Mesenchymal stem cell (in vitro differentiated cells and primary cell): ENCODE measurements at regions not wholly inside any gene's neighbourhood (a gene's known extent, or its start where the extent isn't known, plus 50 kb on each side); places are given as distances from the start of the nearest gene placed in this dataset.

Experiments
- DNase-seq: peaks from one replicate; pipeline ENCODE4 v3.0.0-alpha.2; 2013
- H2AFZ ChIP-seq: one replicate; pipeline ENCODE4 v1.6.1; 2013; ENCODE audit warnings: low read depth, mild to moderate bottlenecking, control low read depth, inconsistent platforms, low read length, moderate library complexity
- H2AK5ac ChIP-seq: 2 replicates; pipeline ENCODE4 v1.6.1; 2013; ENCODE audit warnings: low read length, moderate library complexity, mild to moderate bottlenecking, inconsistent platforms; ENCODE audit not compliant: severe bottlenecking
- H2BK120ac ChIP-seq: one replicate; pipeline ENCODE4 v1.6.1; 2013; ENCODE audit warnings: low read depth, mild to moderate bottlenecking, inconsistent platforms, low read length, moderate library complexity
- H2BK12ac ChIP-seq, 2 experiments: one replicate each; pipeline ENCODE4 v1.6.1; 2013; ENCODE audit warnings: inconsistent platforms in 2 of 2, low read length in 2 of 2, mild to moderate bottlenecking in 2 of 2, moderate library complexity in 2 of 2, control low read depth in 1 of 2
- H2BK15ac ChIP-seq: one replicate; pipeline ENCODE4 v1.6.1; 2013; ENCODE audit warnings: mild to moderate bottlenecking, low read depth, inconsistent platforms; ENCODE audit not compliant: poor library complexity, severe bottlenecking
- H2BK5ac ChIP-seq: 2 replicates; pipeline ENCODE4 v1.6.1; 2013; ENCODE audit warnings: low read depth, mild to moderate bottlenecking, low read length, control low read depth, inconsistent platforms; ENCODE audit not compliant: poor library complexity, severe bottlenecking
- H3K14ac ChIP-seq, 2 experiments: one replicate each; pipeline ENCODE4 v1.6.1; 2013; ENCODE audit warnings: inconsistent platforms in 2 of 2, low read length in 2 of 2, control low read depth in 1 of 2, mild to moderate bottlenecking in 1 of 2, moderate library complexity in 1 of 2
- H3K18ac ChIP-seq, 2 experiments: one replicate each; pipeline ENCODE4 v1.6.1; 2013; ENCODE audit warnings: inconsistent platforms in 2 of 2, low read length in 2 of 2, control low read depth in 1 of 2, low read depth in 1 of 2, mild to moderate bottlenecking in 1 of 2
- H3K23ac ChIP-seq, 2 experiments: one replicate each; pipeline ENCODE4 v1.6.1; 2013; ENCODE audit warnings: inconsistent platforms in 2 of 2, low read length in 2 of 2, mild to moderate bottlenecking in 2 of 2, moderate library complexity in 2 of 2, control low read depth in 1 of 2
- H3K27ac ChIP-seq: 2 replicates; pipeline ENCODE4 v1.5.1; 2013; ENCODE audit warnings: mild to moderate bottlenecking, moderate library complexity, low read length, control low read depth, inconsistent platforms; ENCODE audit not compliant: poor library complexity, severe bottlenecking
- H3K27me3 ChIP-seq, 2 experiments: 2 replicates each; pipeline versions ENCODE4 v1.6.1 to v1.7.0; 2013; ENCODE audit warnings: low read length in 2 of 2, mild to moderate bottlenecking in 2 of 2, moderate library complexity in 2 of 2, control low read depth in 1 of 2, inconsistent platforms in 1 of 2; ENCODE audit not compliant: control insufficient read depth in 1 of 2, insufficient read depth in 1 of 2
- H3K36me3 ChIP-seq, 2 experiments: 2 replicates each; pipeline versions ENCODE4 v1.6.1 to v1.7.0; 2013; ENCODE audit warnings: low read length in 2 of 2, control low read depth in 1 of 2, inconsistent platforms in 1 of 2, low read depth in 1 of 2, mild to moderate bottlenecking in 1 of 2; ENCODE audit not compliant: insufficient read depth in 2 of 2, control insufficient read depth in 1 of 2
- H3K4ac ChIP-seq, 2 experiments: one replicate each; pipeline ENCODE4 v1.6.1; 2013; ENCODE audit warnings: inconsistent platforms in 2 of 2, low read length in 2 of 2, mild to moderate bottlenecking in 2 of 2, moderate library complexity in 2 of 2, control low read depth in 1 of 2, low read depth in 1 of 2
- H3K4me1 ChIP-seq: 2 replicates; pipeline ENCODE4 v1.6.1; 2013; ENCODE audit warnings: low read depth, low read length, control low read depth; ENCODE audit not compliant: control insufficient read depth, insufficient read depth
- H3K4me2 ChIP-seq: 2 replicates; pipeline ENCODE4 v1.6.1; 2013; ENCODE audit warnings: low read length, mild to moderate bottlenecking, inconsistent platforms; ENCODE audit not compliant: poor library complexity, severe bottlenecking
- H3K4me3 ChIP-seq, 2 experiments: 2 replicates each; pipeline versions ENCODE4 v1.5.1 to v1.7.0; 2013; ENCODE audit warnings: low read length in 2 of 2, mild to moderate bottlenecking in 2 of 2, control low read depth in 1 of 2, low read depth in 1 of 2; ENCODE audit not compliant: insufficient read depth in 1 of 2
- H3K79me1 ChIP-seq: replicated peaks from 2 replicates; pipeline ENCODE4 v1.6.1; 2013; ENCODE audit warnings: mild to moderate bottlenecking, control low read depth, low read length, inconsistent platforms; ENCODE audit not compliant: poor library complexity, severe bottlenecking
- H3K9ac ChIP-seq: 2 replicates; pipeline ENCODE4 v1.7.0; 2013; ENCODE audit warnings: mild to moderate bottlenecking, low read length, moderate library complexity
- H3K9me3 ChIP-seq: 2 replicates; pipeline ENCODE4 v1.7.0; 2013; ENCODE audit warnings: mild to moderate bottlenecking, low read length; ENCODE audit not compliant: control insufficient read depth
- H4K8ac ChIP-seq: one replicate; pipeline ENCODE4 v1.6.1; 2013; ENCODE audit warnings: inconsistent platforms, mild to moderate bottlenecking, low read length, moderate library complexity
- H4K91ac ChIP-seq: one replicate; pipeline ENCODE4 v1.6.1; 2013; ENCODE audit warnings: mild to moderate bottlenecking, low read length, inconsistent platforms
- WGBS: methylation state at CpG from one replicate; pipeline ENCODE4 v1.1.7; 2013; ENCODE audit warnings: mixed read lengths; 5-methylcytosine and 5-hydroxymethylcytosine counted together

DNA sequence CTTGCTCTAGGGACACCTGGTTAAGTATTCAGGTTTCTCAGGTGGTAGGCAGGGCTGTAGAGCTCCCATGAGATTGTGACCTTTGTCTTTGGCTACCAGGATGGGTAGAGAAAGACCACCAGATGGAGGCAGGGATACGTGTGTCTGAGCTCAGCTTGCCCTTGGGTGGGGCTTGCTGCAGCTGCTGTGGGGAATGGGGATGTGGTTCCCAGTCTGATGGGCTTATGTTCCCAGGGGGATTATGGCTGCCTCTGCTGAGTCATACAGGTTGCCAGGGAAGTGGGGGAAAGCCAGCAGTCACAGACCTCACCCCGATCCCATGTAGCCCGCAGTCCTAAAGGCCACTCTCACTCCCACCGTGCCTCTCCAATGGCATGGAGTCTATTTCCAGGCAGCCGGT is 659.9 kb upstream of the KLF12 start:
- H3K27me3 ChIP-seq = no peaks in the 10 kb centered on the region
- H4K8ac ChIP-seq = no peak overlapping the region
- H3K4me2 ChIP-seq = no peak overlapping the region
- H3K79me1 ChIP-seq = no peaks in the 10 kb centered on the region
- no peak overlapping the region for H2AFZ ChIP-seq
- H2BK15ac ChIP-seq = no peak overlapping the region
- no peak overlapping the region for H2BK12ac ChIP-seq
- H3K9ac ChIP-seq = no peak overlapping the region
- H3K4me3 ChIP-seq = no peak overlapping the region
- 94% methylated on average over 5 of the region's 5 CpGs for WGBS
- H3K36me3 ChIP-seq = no peaks in the 10 kb centered on the region
- no peaks in the 10 kb centered on the region for H3K9me3 ChIP-seq
- H2AK5ac ChIP-seq = no peak overlapping the region
- H3K27ac ChIP-seq = no peak overlapping the region
- H4K91ac ChIP-seq = no peak overlapping the region
- no peak for DNase-seq
- no peak overlapping the region for H3K18ac ChIP-seq
- H3K4ac ChIP-seq = no peak overlapping the region
- H3K4me1 ChIP-seq = no peaks in the 10 kb centered on the region
- H2BK120ac ChIP-seq = no peak overlapping the region
- no peak overlapping the region for H2BK5ac ChIP-seq
- no peak overlapping the region for H3K23ac ChIP-seq
- H3K14ac ChIP-seq = no peak overlapping the region

DNA sequence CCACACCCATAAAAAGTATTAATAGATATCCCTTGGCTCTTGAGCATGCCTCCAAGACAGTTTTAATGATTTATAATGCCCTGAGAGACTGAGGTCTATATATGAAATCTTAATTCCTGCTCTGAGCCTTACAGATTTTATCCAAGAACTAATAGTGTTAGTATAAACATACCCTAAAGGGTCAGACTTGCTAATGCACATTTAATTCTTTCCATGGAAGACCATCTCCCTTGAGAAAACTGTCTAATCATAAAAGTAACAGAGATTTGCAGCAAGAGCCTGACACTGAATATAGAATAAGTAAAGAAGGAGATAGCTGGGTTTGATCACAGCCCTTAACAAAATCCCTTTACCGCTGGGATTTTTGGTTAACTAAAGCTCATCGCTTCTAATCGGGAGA is 650.8 kb upstream of the KLF12 start:
- no peak overlapping the region for H2BK120ac ChIP-seq
- no peaks in the 10 kb centered on the region for H3K9me3 ChIP-seq
- no peak overlapping the region for H3K4ac ChIP-seq
- H3K79me1 ChIP-seq = no peaks in the 10 kb centered on the region
- no peak overlapping the region for H3K18ac ChIP-seq
- no peak overlapping the region for H3K27ac ChIP-seq
- no peak overlapping the region for H2BK15ac ChIP-seq
- no peak overlapping the region for H2BK5ac ChIP-seq
- no peak overlapping the region for H3K4me2 ChIP-seq
- H3K4me3 ChIP-seq = no peak overlapping the region
- H2BK12ac ChIP-seq = no peak overlapping the region
- H3K36me3 ChIP-seq = no peaks in the 10 kb centered on the region
- H2AFZ ChIP-seq = no peak overlapping the region
- H3K14ac ChIP-seq = no peak overlapping the region
- DNase-seq = peak; percentile 3
- peak overlapping the region; percentile 24 for H3K9ac ChIP-seq
- no peak overlapping the region for H2AK5ac ChIP-seq
- H3K27me3 ChIP-seq = no peaks in the 10 kb centered on the region
- no peak overlapping the region for H4K8ac ChIP-seq
- no peak overlapping the region for H4K91ac ChIP-seq
- no peaks in the 10 kb centered on the region for H3K4me1 ChIP-seq
- WGBS = 98% methylated on average over 3 of the region's 3 CpGs
- H3K23ac ChIP-seq = no peak overlapping the region

DNA sequence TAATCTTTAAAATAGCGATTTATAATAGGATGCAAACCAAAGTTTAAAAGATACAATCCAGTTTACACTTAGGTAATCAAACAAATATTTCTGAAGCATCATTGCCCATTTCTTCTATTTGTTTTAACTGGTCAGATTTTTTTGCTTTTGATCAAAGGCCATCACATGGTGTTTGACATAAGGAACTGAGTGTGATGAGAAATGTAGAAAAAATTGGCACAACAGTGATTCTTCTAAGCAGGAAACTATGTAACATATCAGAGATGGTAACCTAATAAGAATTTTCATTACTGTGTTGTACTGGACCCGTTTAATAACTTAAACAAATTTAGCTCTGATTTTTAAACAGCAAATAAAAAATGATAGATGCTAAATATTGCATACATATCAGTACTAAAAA is 644.7 kb upstream of the KLF12 start:
- no CpG with 5 or more reads among the region's 2 CpGs for WGBS
- H2BK12ac ChIP-seq = no peak overlapping the region

DNA sequence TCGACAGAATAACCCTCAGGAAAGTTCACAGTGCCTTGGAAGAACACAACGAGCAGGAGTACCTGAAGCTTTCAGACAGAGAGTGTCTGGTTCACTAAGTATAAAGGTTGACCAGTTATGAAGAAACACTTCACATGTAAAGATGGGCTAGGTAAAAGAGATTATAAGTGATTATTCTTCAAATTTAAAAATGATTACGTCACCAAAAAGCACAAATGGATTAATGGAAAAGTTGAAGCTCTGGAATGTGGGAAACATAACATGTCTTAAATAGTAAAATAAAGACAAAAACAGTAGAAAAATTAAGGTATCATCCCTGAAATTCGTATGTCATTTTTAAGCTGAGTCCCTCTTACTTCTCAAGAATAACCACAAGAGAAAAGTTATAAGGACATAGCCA is 643.9 kb upstream of the KLF12 start:
- Histone ChIP-seq H2BK5ac (no peak overlapping the region), H3K4me2 (no peak overlapping the region), H2BK12ac (no peak overlapping the region), H2BK120ac (no peak overlapping the region), H4K91ac (no peak overlapping the region), H3K27ac (no peak overlapping the region), H2AFZ (no peak overlapping the region), H3K14ac (no peak overlapping the region), H2AK5ac (no peak overlapping the region), H3K36me3 (no peaks in the 10 kb centered on the region), H3K79me1 (no peaks in the 10 kb centered on the region), H3K9me3 (no peaks in the 10 kb centered on the region), H3K23ac (no peak overlapping the region), H4K8ac (no peak overlapping the region), H3K4me3 (no peak overlapping the region), H3K4me1 (no peaks in the 10 kb centered on the region), H3K4ac (no peak overlapping the region), H3K27me3 (no peaks in the 10 kb centered on the region), H3K18ac (no peak overlapping the region), H2BK15ac (no peak overlapping the region), H3K9ac (no peak overlapping the region)
- DNase-seq = no peak
- WGBS = 94% methylated on average over 3 of the region's 4 CpGs

More for the DNA sequence above, 644.7 kb upstream of the KLF12 start:
- H3K23ac ChIP-seq = no peak overlapping the region
- H3K79me1 ChIP-seq = no peaks in the 10 kb centered on the region
- H3K4ac ChIP-seq = no peak overlapping the region
- DNase-seq = no peak
- H3K9ac ChIP-seq = peak overlapping the region; percentile 5
- H2AK5ac ChIP-seq = no peak overlapping the region
- no peaks in the 10 kb centered on the region for H3K36me3 ChIP-seq
- no peak overlapping the region for H3K14ac ChIP-seq
- no peak overlapping the region for H2BK120ac ChIP-seq
- no peaks in the 10 kb centered on the region for H3K9me3 ChIP-seq
- no peaks in the 10 kb centered on the region for H3K27me3 ChIP-seq
- H4K8ac ChIP-seq = no peak overlapping the region
- no peak overlapping the region for H4K91ac ChIP-seq
- no peak overlapping the region for H3K18ac ChIP-seq
- H3K4me1 ChIP-seq = no peaks in the 10 kb centered on the region
- no peak overlapping the region for H2AFZ ChIP-seq
- no peak overlapping the region for H3K27ac ChIP-seq
- no peak overlapping the region for H3K4me3 ChIP-seq
- no peak overlapping the region for H2BK5ac ChIP-seq
- no peak overlapping the region for H2BK15ac ChIP-seq
- H3K4me2 ChIP-seq = no peak overlapping the region
